ENCODE measurements at regions not wholly inside any gene's neighbourhood (a gene's known extent, or its start where the extent isn't known, plus 50 kb on each side); places are given as distances from the start of the nearest gene placed in this dataset.

DNA sequence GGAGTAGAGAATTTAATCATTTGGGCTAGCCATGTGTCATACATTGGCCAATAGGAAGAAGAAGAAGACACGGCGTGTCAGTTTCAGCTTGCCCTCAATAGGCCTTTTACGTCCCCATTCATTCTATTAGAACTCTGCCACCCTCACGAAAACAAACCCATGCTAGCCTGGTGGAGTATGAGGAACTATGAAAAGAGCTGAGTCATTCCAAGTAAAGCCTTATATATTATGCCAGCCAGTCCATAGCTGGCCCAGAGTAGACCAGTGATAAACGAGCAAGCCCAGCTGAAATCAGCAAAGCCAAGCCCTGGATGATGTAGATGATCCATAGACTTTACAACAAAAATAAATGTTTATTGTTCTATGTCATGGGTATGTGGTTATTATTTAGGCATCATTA is 895.1 kb downstream of the TLE1 start:
- H3K27ac ChIP-seq (ENCODE audit: low read depth, low read length), result no peak overlapping the region
- no peak overlapping the region for H3K4me3 ChIP-seq (ENCODE audit: low read depth in 1 of 2, low read length in 2 of 2)
- no peak overlapping the region for H3K9ac ChIP-seq (ENCODE audit: low read length)
- no peaks in the 10 kb centered on the region for H3K9me3 ChIP-seq (ENCODE audit: low read length)
- H3K27me3 ChIP-seq (ENCODE audit: control insufficient read depth in 1 of 2, insufficient read depth in 2 of 2, low read length in 2 of 2), result no peaks in the 10 kb centered on the region
- peaks cover 39% of the 10 kb centered on the region for H3K4me1 ChIP-seq (ENCODE audit: insufficient read depth, low read length)
- no peaks in the 10 kb centered on the region for H3K36me3 ChIP-seq (ENCODE audit: insufficient read depth, low read length)

DNA sequence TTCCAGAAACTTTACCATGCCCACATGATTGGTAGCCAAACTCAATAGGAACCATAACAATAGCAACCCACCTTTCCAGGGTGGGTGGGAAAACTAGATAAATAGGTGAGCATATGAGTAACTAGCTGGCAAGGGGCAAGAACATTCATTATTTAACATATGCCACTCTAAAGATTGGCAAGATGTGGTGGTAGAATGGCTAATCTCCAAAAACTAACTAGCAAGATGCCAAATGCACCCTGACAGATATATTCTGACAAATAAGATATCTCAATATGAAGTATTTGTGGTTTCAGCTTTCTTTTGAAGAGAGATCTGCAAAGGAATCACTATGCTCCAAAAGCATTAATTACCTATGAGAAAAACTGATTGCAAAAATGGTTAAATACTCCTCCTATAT is 895.6 kb downstream of the TLE1 start:
- Histone ChIP-seq H3K9me3 (ENCODE audit: low read length) (no peaks in the 10 kb centered on the region), H3K9ac (ENCODE audit: low read length) (no peak overlapping the region), H3K36me3 (ENCODE audit: insufficient read depth, low read length) (no peaks in the 10 kb centered on the region), H3K27me3 (ENCODE audit: control insufficient read depth in 1 of 2, insufficient read depth in 2 of 2, low read length in 2 of 2) (no peaks in the 10 kb centered on the region), H3K4me1 (ENCODE audit: insufficient read depth, low read length) (peaks cover 34% of the 10 kb centered on the region), H3K4me3 (ENCODE audit: low read depth in 1 of 2, low read length in 2 of 2) (no peak overlapping the region), H3K27ac (ENCODE audit: low read depth, low read length) (no peak overlapping the region)

DNA sequence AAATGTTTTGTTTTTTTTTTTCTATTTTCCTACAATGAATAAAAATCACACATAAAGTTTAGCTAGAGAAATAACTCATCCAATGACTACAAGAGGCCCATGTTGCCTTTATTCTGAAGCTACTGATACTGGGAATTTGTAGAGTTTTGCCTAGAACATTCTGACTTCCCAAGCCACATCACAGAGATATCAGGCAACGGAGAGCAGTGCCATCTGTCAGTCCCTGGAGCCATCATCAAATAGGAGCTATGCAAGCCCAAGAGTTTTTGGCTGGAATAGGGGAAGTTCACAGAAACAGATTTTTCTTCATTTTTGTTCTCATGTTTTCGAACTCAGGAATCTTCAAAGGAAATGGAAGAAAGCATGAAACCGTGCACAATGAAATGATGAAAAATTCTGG is 896.6 kb downstream of the TLE1 start:
- H3K27ac ChIP-seq (ENCODE audit: low read depth, low read length), result no peak overlapping the region
- H3K9ac ChIP-seq (ENCODE audit: low read length), result no peak overlapping the region
- no peak overlapping the region for H3K4me3 ChIP-seq (ENCODE audit: low read depth in 1 of 2, low read length in 2 of 2)
- no peaks in the 10 kb centered on the region for H3K9me3 ChIP-seq (ENCODE audit: low read length)
- no peaks in the 10 kb centered on the region for H3K36me3 ChIP-seq (ENCODE audit: insufficient read depth, low read length)
- H3K27me3 ChIP-seq (ENCODE audit: control insufficient read depth in 1 of 2, insufficient read depth in 2 of 2, low read length in 2 of 2), result no peaks in the 10 kb centered on the region
- H3K4me1 ChIP-seq (ENCODE audit: insufficient read depth, low read length), result peaks cover 28% of the 10 kb centered on the region

DNA sequence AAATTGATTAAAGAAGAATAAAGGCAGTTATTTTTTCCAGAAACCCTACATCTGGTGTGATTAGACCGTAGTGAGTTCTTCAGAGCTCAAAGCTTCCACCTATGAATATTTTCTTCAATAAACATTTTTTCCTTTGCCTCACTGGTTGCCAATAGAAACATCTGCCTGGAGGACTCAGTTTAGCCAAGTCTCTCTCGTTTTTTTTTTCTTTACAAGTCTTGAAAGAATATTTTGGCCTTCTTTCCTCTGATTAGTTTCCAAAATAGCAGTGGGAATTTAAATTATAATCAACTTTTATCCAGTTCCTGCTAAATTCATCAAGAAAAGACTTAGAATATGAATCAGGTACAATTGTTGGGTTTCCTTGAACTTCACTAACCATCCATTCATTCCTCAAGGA is 897.5 kb downstream of the TLE1 start:
- H3K27ac ChIP-seq (ENCODE audit: low read depth, low read length), result no peak overlapping the region
- no peak overlapping the region for H3K9ac ChIP-seq (ENCODE audit: low read length)
- no peaks in the 10 kb centered on the region for H3K9me3 ChIP-seq (ENCODE audit: low read length)
- no peak overlapping the region for H3K4me3 ChIP-seq (ENCODE audit: low read depth in 1 of 2, low read length in 2 of 2)
- H3K27me3 ChIP-seq (ENCODE audit: control insufficient read depth in 1 of 2, insufficient read depth in 2 of 2, low read length in 2 of 2), result no peaks in the 10 kb centered on the region
- peaks cover 19% of the 10 kb centered on the region for H3K4me1 ChIP-seq (ENCODE audit: insufficient read depth, low read length)
- no peaks in the 10 kb centered on the region for H3K36me3 ChIP-seq (ENCODE audit: insufficient read depth, low read length)

DNA sequence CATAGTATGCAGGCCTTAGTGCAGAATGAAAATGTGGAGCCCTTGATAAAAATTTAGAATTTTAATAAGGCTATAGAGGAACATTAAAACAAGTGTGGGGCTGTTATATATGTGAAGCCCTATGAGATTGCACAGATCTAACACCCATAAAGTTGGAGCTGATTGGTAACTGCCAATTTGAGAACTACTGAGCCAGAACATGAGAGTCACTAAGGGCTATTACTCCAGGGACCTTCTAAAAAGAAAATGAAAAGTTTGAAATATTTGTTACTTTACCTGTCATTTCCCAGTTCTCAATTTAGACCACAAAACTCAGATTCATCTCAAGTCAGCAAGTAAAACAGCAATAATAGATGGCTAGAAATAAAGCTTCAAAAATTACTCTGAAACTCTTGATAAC is 898.6 kb downstream of the TLE1 start:
- Histone ChIP-seq H3K27me3 (ENCODE audit: control insufficient read depth in 1 of 2, insufficient read depth in 2 of 2, low read length in 2 of 2) (no peaks in the 10 kb centered on the region), H3K36me3 (ENCODE audit: insufficient read depth, low read length) (no peaks in the 10 kb centered on the region), H3K9me3 (ENCODE audit: low read length) (no peaks in the 10 kb centered on the region), H3K4me1 (ENCODE audit: insufficient read depth, low read length) (peaks cover 8% of the 10 kb centered on the region), H3K4me3 (ENCODE audit: low read depth in 1 of 2, low read length in 2 of 2) (no peak overlapping the region), H3K9ac (ENCODE audit: low read length) (no peak overlapping the region), H3K27ac (ENCODE audit: low read depth, low read length) (no peak overlapping the region)

DNA sequence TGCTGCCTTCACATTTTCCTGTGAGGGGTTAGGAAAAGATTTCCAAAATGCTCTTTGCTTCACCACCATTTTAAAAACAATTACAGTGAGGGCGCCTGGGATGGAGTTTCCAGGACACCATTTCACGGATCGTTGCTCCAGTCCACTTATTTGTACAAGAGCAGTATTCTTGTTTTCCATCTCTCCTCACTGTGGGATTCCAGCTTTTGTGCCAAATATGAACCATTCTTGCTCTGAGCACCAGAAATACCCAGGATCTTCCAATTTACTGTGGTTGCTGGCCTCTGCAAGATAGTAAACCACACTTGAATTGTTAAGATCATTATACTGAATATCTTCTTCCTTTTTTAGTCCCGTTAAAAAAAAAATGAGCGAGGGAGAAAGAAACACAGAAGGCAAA is 899.5 kb downstream of the TLE1 start:
- Histone ChIP-seq H3K36me3 (ENCODE audit: insufficient read depth, low read length) (no peaks in the 10 kb centered on the region), H3K27me3 (ENCODE audit: control insufficient read depth in 1 of 2, insufficient read depth in 2 of 2, low read length in 2 of 2) (no peaks in the 10 kb centered on the region), H3K9me3 (ENCODE audit: low read length) (no peaks in the 10 kb centered on the region), H3K4me3 (ENCODE audit: low read depth in 1 of 2, low read length in 2 of 2) (no peak overlapping the region), H3K4me1 (ENCODE audit: insufficient read depth, low read length) (peaks cover 6% of the 10 kb centered on the region), H3K27ac (ENCODE audit: low read depth, low read length) (no peak overlapping the region), H3K9ac (ENCODE audit: low read length) (no peak overlapping the region)

DNA sequence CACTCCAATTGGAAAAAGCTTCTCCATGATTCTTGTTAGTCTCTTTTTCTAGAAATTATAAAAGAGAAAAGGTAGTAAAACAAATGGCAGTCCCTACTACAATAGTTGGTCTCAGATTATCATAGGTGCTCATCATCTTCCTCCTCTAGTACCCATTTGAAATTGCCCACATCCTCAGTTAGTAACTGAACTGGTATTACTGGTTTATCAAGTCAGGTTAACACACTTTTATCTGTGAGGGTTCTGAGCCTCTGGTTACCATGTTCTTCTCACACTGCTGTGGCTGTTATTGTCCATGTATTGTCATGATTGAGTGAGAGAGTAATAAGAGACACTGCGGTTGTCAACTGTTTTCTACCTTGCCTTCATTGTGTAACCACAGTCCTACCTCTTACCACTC is 901.7 kb downstream of the TLE1 start:
- H3K9me3 ChIP-seq (ENCODE audit: low read length), result no peaks in the 10 kb centered on the region
- H3K27me3 ChIP-seq (ENCODE audit: control insufficient read depth in 1 of 2, insufficient read depth in 2 of 2, low read length in 2 of 2), result no peaks in the 10 kb centered on the region
- no peak overlapping the region for H3K4me3 ChIP-seq (ENCODE audit: low read depth in 1 of 2, low read length in 2 of 2)
- no peaks in the 10 kb centered on the region for H3K36me3 ChIP-seq (ENCODE audit: insufficient read depth, low read length)
- no peaks in the 10 kb centered on the region for H3K4me1 ChIP-seq (ENCODE audit: insufficient read depth, low read length)
- no peak overlapping the region for H3K9ac ChIP-seq (ENCODE audit: low read length)
- H3K27ac ChIP-seq (ENCODE audit: low read depth, low read length), result no peak overlapping the region

DNA sequence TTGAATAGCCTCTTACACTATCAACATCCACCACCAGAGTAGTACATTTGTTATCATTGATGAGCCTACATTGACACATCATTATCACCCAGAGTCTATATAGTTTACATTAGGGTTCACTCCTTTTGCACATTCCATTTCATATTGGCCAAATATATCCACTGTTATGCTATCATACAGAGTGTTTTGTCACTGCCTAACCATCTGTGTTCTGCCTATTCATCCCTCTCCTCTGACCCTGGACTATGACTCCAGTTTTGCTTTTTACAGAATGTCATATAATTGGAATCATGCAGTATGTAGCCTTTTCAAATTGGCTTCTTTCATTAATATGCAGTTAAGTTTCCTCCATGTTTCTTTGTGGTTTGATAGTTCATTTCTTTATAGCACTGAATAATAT is 904.7 kb downstream of the TLE1 start:
- no peak overlapping the region for H3K4me3 ChIP-seq (ENCODE audit: low read depth in 1 of 2, low read length in 2 of 2)
- H3K9ac ChIP-seq (ENCODE audit: low read length), result no peak overlapping the region
- H3K4me1 ChIP-seq (ENCODE audit: insufficient read depth, low read length), result no peaks in the 10 kb centered on the region
- no peak overlapping the region for H3K27ac ChIP-seq (ENCODE audit: low read depth, low read length)
- no peaks in the 10 kb centered on the region for H3K36me3 ChIP-seq (ENCODE audit: insufficient read depth, low read length)
- H3K27me3 ChIP-seq (ENCODE audit: control insufficient read depth in 1 of 2, insufficient read depth in 2 of 2, low read length in 2 of 2), result no peaks in the 10 kb centered on the region
- H3K9me3 ChIP-seq (ENCODE audit: low read length), result no peaks in the 10 kb centered on the region

DNA sequence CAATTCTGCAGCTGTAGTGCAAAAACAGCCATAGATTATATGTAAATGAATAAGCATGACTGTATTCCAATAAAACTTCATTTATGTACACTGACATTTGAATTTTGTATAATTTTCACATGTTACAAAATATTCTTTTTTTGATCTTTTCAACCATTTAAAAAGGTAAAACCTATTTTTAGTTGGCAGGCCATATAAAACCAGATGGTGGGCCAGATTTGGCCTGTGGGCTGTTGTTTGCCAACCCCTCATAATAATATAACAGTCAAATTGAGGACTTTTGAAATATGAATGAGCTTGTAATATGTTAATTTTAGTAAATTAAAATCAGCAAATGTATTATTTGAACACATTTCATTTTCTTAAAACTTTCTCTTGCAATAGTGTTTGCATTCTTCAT is 913.4 kb downstream of the TLE1 start:
- H3K27ac ChIP-seq (ENCODE audit: low read depth, low read length), result no peak overlapping the region
- no peak overlapping the region for H3K4me3 ChIP-seq (ENCODE audit: low read depth in 1 of 2, low read length in 2 of 2)
- H3K27me3 ChIP-seq (ENCODE audit: control insufficient read depth in 1 of 2, insufficient read depth in 2 of 2, low read length in 2 of 2), result no peaks in the 10 kb centered on the region
- no peaks in the 10 kb centered on the region for H3K9me3 ChIP-seq (ENCODE audit: low read length)
- no peaks in the 10 kb centered on the region for H3K4me1 ChIP-seq (ENCODE audit: insufficient read depth, low read length)
- H3K36me3 ChIP-seq (ENCODE audit: insufficient read depth, low read length), result no peaks in the 10 kb centered on the region
- H3K9ac ChIP-seq (ENCODE audit: low read length), result no peak overlapping the region

DNA sequence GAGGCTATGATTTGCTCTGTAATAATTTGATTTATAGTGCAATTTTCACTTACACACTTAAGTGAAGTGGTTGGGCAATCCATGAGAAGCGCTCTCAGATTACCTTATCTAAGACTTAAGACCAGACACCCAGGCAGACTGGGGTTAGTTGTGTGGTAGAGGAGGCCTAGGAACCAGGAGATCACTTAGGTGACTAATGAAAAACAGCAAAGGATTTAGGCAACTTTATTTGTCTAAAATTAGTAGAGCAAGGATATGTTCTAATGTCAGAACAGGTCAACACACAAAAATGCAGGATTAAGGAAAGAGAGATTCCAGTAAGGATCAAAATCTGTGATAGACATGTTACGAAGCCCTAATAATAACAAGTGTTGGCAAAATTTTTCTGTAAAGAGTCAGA is 913.8 kb downstream of the TLE1 start:
- Histone ChIP-seq H3K36me3 (ENCODE audit: insufficient read depth, low read length) (no peaks in the 10 kb centered on the region), H3K4me3 (ENCODE audit: low read depth in 1 of 2, low read length in 2 of 2) (no peak overlapping the region), H3K4me1 (ENCODE audit: insufficient read depth, low read length) (no peaks in the 10 kb centered on the region), H3K27ac (ENCODE audit: low read depth, low read length) (no peak overlapping the region), H3K27me3 (ENCODE audit: control insufficient read depth in 1 of 2, insufficient read depth in 2 of 2, low read length in 2 of 2) (no peaks in the 10 kb centered on the region), H3K9ac (ENCODE audit: low read length) (no peak overlapping the region), H3K9me3 (ENCODE audit: low read length) (no peaks in the 10 kb centered on the region)

DNA sequence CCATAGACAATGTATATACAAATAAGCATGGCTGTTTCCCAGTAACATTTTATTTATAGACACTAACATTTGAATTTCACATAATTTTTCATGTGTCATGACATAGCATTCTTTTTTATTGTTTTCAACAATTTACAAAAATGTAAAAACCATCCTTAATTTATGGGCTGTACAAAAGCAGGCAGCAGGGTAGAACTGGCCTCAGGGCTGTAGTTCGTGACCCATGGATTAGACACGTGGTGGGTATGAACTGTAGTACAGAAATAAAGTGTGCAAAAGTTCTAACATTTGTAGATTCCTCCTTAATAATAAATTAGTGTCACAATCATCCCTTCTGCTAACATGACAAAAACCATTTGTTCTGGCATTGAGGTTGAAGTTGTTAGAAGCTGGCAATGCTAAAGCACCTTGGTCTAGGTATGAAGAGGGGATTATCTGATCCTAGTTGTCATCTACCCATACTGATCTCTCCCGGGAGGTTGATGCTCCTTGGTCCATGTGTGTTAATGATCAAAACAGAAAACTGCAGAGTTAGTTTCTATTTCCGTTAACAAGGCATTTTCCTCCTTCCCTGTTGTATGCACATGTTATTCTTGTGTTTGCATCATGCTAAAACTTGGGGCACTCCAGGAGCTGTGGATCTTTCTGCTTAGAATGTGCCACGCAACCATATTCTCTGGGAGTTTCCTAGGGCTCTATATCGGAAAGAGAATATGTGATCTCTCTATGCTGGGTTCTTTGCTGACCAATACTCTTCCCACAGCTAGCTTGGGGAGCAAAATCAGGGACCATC is 917.6 kb downstream of the TLE1 start:
- Histone ChIP-seq H3K4me1 (ENCODE audit: insufficient read depth, low read length) (no peaks in the 10 kb centered on the region), H3K27me3 (ENCODE audit: control insufficient read depth in 1 of 2, insufficient read depth in 2 of 2, low read length in 2 of 2) (no peaks in the 10 kb centered on the region), H3K4me3 (ENCODE audit: low read depth in 1 of 2, low read length in 2 of 2) (no peak overlapping the region)

DNA sequence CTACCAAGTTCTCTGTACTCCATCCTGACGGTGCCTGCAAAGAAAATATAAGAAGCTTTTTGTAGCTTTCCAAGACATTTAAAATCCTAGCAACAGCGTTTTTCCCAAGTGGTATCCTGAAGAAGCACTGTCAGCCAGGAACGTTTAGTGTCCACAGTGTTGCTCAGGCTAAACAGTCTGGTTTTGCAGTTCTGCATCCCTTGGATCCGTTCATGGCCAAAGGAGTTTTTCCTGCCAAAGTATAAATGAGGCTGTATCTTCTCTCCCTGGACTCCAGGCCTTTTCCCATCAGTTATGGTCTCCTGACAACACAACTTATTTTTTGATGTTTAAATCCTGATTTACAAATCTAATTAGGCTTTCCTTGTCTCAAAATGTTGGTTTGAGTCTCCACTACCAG is 925.8 kb downstream of the TLE1 start:
- H3K27ac ChIP-seq (ENCODE audit: low read depth, low read length), result no peak overlapping the region
- H3K9ac ChIP-seq (ENCODE audit: low read length), result no peak overlapping the region
- H3K4me1 ChIP-seq (ENCODE audit: insufficient read depth, low read length), result no peaks in the 10 kb centered on the region
- H3K9me3 ChIP-seq (ENCODE audit: low read length), result no peaks in the 10 kb centered on the region
- no peaks in the 10 kb centered on the region for H3K27me3 ChIP-seq (ENCODE audit: control insufficient read depth in 1 of 2, insufficient read depth in 2 of 2, low read length in 2 of 2)
- no peaks in the 10 kb centered on the region for H3K36me3 ChIP-seq (ENCODE audit: insufficient read depth, low read length)
- no peak overlapping the region for H3K4me3 ChIP-seq (ENCODE audit: low read depth in 1 of 2, low read length in 2 of 2)

More for the DNA sequence above, 917.6 kb downstream of the TLE1 start:
- no peaks in the 10 kb centered on the region for H3K36me3 ChIP-seq (ENCODE audit: insufficient read depth, low read length)
- H3K9ac ChIP-seq (ENCODE audit: low read length), result no peak overlapping the region
- H3K9me3 ChIP-seq (ENCODE audit: low read length), result no peaks in the 10 kb centered on the region
- H3K27ac ChIP-seq (ENCODE audit: low read depth, low read length), result no peak overlapping the region

All from muscle layer of colon (tissue), 2 donors.